LNCAP (cell line): ENCODE measurements at regions not wholly inside any gene's neighbourhood (a gene's known extent, or its start where the extent isn't known, plus 50 kb on each side); places are given as distances from the start of the nearest gene placed in this dataset.

ENCODE experiments used
- TF ChIP-seq, protein P1 (sequence below): fragments of 450-650 bp; IDR thresholded peaks from 2 replicates; pipeline ENCODE4 v1.5.1; 2017; ENCODE audit warnings: mild to moderate bottlenecking

GRCh38 chr7:53087274-53087673, 51.8 kb downstream of the POM121L12 start:
- TF ChIP-seq, protein P1, sequence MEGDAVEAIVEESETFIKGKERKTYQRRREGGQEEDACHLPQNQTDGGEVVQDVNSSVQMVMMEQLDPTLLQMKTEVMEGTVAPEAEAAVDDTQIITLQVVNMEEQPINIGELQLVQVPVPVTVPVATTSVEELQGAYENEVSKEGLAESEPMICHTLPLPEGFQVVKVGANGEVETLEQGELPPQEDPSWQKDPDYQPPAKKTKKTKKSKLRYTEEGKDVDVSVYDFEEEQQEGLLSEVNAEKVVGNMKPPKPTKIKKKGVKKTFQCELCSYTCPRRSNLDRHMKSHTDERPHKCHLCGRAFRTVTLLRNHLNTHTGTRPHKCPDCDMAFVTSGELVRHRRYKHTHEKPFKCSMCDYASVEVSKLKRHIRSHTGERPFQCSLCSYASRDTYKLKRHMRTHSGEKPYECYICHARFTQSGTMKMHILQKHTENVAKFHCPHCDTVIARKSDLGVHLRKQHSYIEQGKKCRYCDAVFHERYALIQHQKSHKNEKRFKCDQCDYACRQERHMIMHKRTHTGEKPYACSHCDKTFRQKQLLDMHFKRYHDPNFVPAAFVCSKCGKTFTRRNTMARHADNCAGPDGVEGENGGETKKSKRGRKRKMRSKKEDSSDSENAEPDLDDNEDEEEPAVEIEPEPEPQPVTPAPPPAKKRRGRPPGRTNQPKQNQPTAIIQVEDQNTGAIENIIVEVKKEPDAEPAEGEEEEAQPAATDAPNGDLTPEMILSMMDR, result no peak

- TF ChIP-seq, protein P1, result no peak
Measured at GRCh38 chr7:53094191-53094590, 58.8 kb downstream of the POM121L12 start.

GRCh38 chr7:53094827-53095226, 59.4 kb downstream of the POM121L12 start:
- TF ChIP-seq, protein P1, result no peak

DNA sequence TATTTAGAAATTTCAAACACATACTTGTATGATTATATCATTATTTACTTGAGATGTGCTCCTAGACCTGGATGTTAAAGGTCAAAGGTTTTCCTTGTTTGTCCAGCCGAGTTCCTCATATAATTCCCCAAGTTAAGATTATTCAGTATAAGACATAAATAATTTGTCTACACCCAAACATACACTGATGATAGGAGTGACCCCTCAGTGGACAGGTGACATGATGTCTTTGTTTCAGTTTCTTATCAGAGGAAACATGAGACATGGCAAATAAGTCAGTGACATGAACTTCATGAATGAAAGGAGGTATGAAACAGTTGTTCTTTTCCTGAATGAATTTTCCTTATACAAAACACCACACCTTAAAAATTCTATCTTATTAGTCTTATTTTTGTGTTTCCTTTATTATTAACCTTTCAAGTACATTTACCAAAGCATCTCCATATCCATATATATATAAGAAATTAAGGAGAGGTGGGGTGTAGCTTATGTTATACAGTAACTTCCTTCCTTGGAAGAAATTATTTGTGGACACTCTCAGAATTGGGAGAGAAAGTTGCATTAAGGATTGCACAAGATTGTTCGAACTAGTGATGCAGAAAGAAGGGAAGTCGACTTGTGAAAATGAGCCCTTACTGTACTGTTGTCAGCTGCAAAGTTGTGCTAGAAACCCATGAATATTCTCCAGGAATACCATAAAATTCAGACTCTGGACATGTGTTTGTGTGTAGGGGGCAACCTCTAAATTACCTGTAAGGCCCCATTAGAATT, 60.5 kb downstream of the POM121L12 start:
- TF ChIP-seq, protein P1, result no peak

- TF ChIP-seq, protein P1, result no peak
Measured at GRCh38 chr7:53100091-53100490, 64.7 kb downstream of the POM121L12 start.

DNA sequence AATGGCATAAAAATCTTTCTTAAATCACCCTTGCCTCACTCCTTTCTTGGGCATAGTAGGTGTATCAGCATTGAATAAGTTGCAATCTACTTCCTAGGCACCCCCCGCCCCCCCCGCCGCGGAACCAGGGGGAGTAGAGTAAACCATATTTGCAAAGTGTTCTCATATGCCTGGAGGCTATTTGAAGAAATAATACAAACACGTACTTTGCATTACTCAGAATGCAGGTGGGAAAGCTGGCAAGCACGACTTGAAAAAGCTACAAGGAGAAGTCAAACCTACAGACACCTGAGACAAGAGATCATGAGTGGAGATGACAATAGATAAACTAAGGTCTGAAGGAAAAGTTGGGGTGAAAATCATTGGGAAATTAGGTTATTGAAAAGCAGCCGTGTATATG, 65.6 kb downstream of the POM121L12 start:
- TF ChIP-seq, protein P1, result no peak

GRCh38 chr7:53110425-53110824, 75.0 kb downstream of the POM121L12 start:
- TF ChIP-seq, protein P1, result no peak
